ENCODE measurements at regions not wholly inside any gene's neighbourhood (a gene's known extent, or its start where the extent isn't known, plus 50 kb on each side); places are given as distances from the start of the nearest gene placed in this dataset.

DNA sequence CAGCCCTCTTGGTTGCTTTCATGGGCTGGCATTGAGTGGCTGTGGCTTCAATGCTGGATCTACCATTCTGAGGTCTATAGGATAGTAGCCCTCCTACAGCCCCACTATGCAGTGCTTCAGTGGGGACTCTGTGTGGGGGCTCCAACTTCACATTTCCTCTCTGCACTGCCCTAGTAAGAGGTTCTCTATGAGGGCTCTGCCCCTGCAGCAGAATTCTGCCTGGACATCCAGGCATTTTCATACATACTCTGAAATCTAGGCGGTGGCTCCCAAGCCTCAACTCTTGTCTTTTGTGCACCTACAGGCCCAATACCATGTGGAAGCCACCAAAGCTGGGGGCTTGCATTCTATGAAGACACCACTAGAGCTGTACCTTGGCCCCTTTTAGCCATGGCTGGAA lies 195.8 kb downstream of the IGSF11 start:
- no peak for TF ChIP-seq CTCF (IDR thresholded peaks at IDR 0.05 in 8 of 11, conservative IDR thresholded peaks at IDR 0.05 in 3 of 11)
- TF ChIP-seq POLR2AphosphoS5 (IDR thresholded peaks at IDR 0.05): no peak
- no peak for TF ChIP-seq POLR2A (IDR thresholded peaks at IDR 0.05)

Measured in spleen (tissue), 7 donors.